Omental fat pad (tissue), 3 donors: ENCODE measurements at regions not wholly inside any gene's neighbourhood (a gene's known extent, or its start where the extent isn't known, plus 50 kb on each side); places are given as distances from the start of the nearest gene placed in this dataset.
"Not testable (repeated sequence)": the region's sequence is repeated elsewhere in the genome, so short reads cannot be mapped to it uniquely, and the experiment has no call there.

Source experiments
- ATAC-seq: fragments of 150-250 bp; one replicate; pipeline ENCODE4 v1.9.1; 2016; ENCODE audit warnings: mild to moderate bottlenecking, moderate library complexity; ENCODE audit not compliant: low FRiP score
- DNase-seq: peaks from one replicate; pipeline ENCODE4 v3.0.0-alpha.2; 2019; ENCODE audit warnings: low spot score
- CTCF ChIP-seq, 3 donors: fragments of 450-650 bp; IDR thresholded peaks; one replicate each; pipeline ENCODE4 v1.5.1; 2016 to 2017; ENCODE audit warnings: antibody characterized with exemption in 3 of 3, mild to moderate bottlenecking in 3 of 3, moderate library complexity in 2 of 3

GRCh38 chr15:79161837-79162508 is 71.4 kb upstream of the RASGRF1 start:
- DNase-seq (no peak), ATAC-seq (no peak)
- TF ChIP-seq CTCF (IDR thresholded peaks at IDR 0.05): no peak

DNA sequence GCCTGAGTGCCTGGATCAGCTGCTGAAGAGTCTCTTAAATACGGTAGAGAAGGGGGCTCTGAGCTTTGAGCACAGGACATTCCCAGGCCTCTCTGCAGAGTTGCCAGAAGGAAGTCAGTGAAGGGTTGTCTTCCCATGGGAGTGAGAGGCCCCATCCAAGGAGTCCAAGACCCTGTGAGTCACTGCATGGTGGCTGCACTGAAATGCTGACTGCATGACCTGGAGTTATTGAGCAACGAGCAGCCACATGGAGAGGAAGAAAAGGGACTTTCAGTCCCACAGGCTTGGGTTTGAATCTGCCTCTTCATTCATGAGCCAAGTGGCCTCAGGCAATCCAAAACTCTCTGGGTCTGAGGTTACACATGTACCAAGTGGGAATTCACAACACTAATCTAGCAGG is 69.6 kb upstream of the RASGRF1 start:
- ATAC-seq: peak; percentile 54
- DNase-seq: no peak
- no peak for TF ChIP-seq CTCF (IDR thresholded peaks at IDR 0.05)

DNA sequence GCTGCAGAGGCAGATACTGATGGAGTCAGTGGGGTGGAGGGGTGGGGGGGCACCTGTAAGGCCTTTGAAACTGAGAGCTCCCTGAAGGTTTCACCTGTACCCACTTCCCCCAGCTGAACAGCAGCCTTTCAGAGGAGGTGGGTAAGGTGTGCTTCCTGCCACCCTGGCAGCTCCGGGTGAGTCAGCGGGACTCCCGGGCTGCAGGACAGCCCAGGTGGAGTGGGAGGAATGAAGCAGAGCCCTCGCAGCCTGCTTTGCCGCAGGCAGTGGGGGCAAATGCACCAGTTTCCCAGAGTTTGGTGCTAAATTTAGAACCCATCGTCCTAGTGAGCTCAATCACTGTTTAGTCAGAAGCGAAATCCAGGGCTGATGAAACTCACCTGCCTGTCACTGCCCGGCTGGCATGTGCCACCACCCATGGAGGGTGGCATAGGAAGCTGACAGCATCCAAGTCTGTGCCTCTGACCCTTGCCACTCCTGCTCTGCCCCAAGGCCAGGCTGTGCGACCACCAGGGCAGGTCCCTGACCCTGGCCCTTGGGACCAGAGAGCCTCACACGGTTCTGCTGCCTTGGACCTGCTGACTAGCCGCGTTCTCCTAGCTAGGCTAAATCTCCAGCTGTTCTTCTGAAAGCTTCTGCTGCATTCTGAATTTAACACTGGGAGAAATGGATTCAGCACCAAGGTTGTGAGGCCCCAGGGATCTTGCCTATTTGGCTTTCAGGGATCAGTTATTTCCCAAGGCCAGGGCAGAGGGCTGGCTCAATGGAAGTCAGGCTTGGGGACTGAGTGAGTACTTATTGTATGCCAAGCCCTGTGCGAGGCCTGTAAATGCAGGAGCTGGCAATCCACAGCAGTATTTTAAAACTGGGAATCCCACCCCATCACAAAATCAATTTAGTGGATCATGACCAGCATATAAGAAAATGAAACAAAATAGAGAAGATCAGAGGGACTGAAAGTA is 67.3 kb upstream of the RASGRF1 start:
- ATAC-seq (no peak), DNase-seq (no peak)
- no peak for TF ChIP-seq CTCF (IDR thresholded peaks at IDR 0.05)

- ATAC-seq (no peak), DNase-seq (no peak)
- no peak for TF ChIP-seq CTCF (IDR thresholded peaks at IDR 0.05)
Observed at GRCh38 chr15:79156704-79157375, 66.3 kb upstream of the RASGRF1 start.

DNA sequence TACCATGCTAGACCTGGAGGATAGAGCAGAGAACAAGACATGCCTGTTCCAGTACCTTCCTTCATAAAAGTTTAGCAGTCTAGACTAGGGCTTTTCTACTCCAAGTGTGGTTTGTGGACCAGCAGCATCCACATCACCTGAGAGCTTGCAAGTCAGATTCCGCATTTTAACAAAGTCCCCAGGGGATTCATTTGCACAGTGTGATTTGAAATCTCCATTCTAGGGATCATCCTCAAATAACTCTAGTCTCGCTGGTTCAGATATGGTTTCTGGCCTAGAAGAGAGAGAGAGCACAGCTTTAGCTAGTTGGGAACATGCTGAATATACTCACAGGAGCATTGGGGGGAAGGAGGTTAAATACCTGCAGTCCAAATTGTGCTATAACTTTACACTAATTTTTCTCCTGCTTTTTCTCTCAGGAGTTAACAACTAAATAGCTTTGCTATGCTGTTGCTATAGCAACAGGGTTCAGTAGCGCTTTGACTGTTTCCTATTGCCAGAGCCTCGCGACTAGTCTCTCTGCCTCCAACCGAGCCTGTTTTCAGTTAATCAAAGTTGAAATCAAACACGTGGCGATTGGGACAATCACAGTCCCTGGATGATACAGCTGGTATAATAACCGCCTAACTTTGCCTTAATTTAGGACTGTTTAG is 64.0 kb upstream of the RASGRF1 start:
- no peak for DNase-seq
- ATAC-seq: no peak
- TF ChIP-seq CTCF (IDR thresholded peaks at IDR 0.05): no peak

- not testable (repeated sequence) for DNase-seq, ATAC-seq
Observed at GRCh38 chr15:79144290-79144689, 53.7 kb upstream of the RASGRF1 start.
